PC-9 (cell line): ENCODE measurements at regions not wholly inside any gene's neighbourhood (a gene's known extent, or its start where the extent isn't known, plus 50 kb on each side); places are given as distances from the start of the nearest gene placed in this dataset.

ENCODE experiments used
- BruUV-seq: library from RNA; stranded (reverse); fragments of 400-500 nt; replicated peaks from 2 replicates; lab custom pipeline; 2021; lab: Mats Ljungman, UMichigan
- CTCF ChIA-PET: fragments of 300-600 bp; sonication (Branson Sonifier 250); formaldehyde crosslinking; loops from one replicate; lab custom pipeline; 2022; ENCODE audit warnings: antibody characterized with exemption; lab: Charles Lee
- POLR2A ChIA-PET: fragments of 300-600 bp; sonication (Branson Sonifier 250); formaldehyde crosslinking; loops from one replicate; lab custom pipeline; 2022; ENCODE audit warnings: antibody characterized with exemption; ENCODE audit not compliant: unreplicated experiment; lab: Charles Lee
- DNase-seq, 2 experiments: peaks; one replicate each; pipeline versions ENCODE4 v3.0.0 to v3.0.0-alpha.2; 2015 to 2022; ENCODE audit warnings: mixed read lengths in 1 of 2
- H2AFZ ChIP-seq: fragments of 200-600 bp; sonication (generic); 2 replicates; pipeline ENCODE4 v1.8.1; 2017; ENCODE audit warnings: antibody characterized with exemption
- H3F3A ChIP-seq: fragments of 200-600 bp; sonication (generic); 2 replicates; pipeline ENCODE4 v1.8.1; 2017; ENCODE audit warnings: antibody characterized with exemption, mild to moderate bottlenecking, low read depth; ENCODE audit not compliant: insufficient read depth
- H3K27ac ChIP-seq: fragments of 200-600 bp; sonication (generic); 2 replicates; pipeline ENCODE4 v1.6.1; 2016; ENCODE audit warnings: mixed run types
- H3K27me3 ChIP-seq: fragments of 200-600 bp; sonication (generic); 2 replicates; pipeline ENCODE4 v1.6.1; 2016; ENCODE audit warnings: low read depth, mixed run types; ENCODE audit not compliant: insufficient read depth
- H3K36me3 ChIP-seq: fragments of 200-600 bp; sonication (generic); 2 replicates; pipeline ENCODE4 v1.6.1; 2016; ENCODE audit warnings: low read depth, mixed run types
- H3K4me1 ChIP-seq: fragments of 200-600 bp; sonication (generic); replicated peaks from 2 replicates; pipeline ENCODE4 v1.6.1; 2016; ENCODE audit warnings: mixed run types; ENCODE audit not compliant: insufficient read depth
- H3K4me2 ChIP-seq: fragments of 200-600 bp; sonication (generic); 2 replicates; pipeline ENCODE4 v1.6.1; 2017; ENCODE audit warnings: mixed run types
- H3K4me3 ChIP-seq: fragments of 200-600 bp; sonication (generic); 2 replicates; pipeline ENCODE4 v1.6.1; 2016; ENCODE audit warnings: mixed run types
- H3K79me2 ChIP-seq: fragments of 200-600 bp; sonication (generic); 2 replicates; pipeline ENCODE4 v1.6.1; 2017; ENCODE audit warnings: low read depth, mixed run types
- H3K9me2 ChIP-seq: fragments of 200-600 bp; sonication (generic); 2 replicates; pipeline ENCODE4 v1.8.1; 2017; ENCODE audit warnings: mild to moderate bottlenecking; ENCODE audit not compliant: insufficient read depth
- H3K9me3 ChIP-seq: fragments of 200-600 bp; sonication (generic); 2 replicates; pipeline ENCODE4 v1.8.1; 2016; ENCODE audit warnings: low read depth; ENCODE audit not compliant: insufficient read depth
- H4K20me1 ChIP-seq: fragments of 200-600 bp; sonication (generic); 2 replicates; pipeline ENCODE4 v1.8.1; 2017; ENCODE audit not compliant: insufficient read depth
- CTCF ChIP-seq: fragments of 200-600 bp; sonication (generic); conservative IDR thresholded peaks from 2 replicates; pipeline ENCODE4 v1.6.1; 2017; ENCODE audit warnings: mixed run types, antibody characterized with exemption, mild to moderate bottlenecking, moderate library complexity
- EZH2 ChIP-seq: fragments of 200-600 bp; sonication (generic); IDR thresholded peaks from 2 replicates; pipeline ENCODE4 v1.8.0; 2017; ENCODE audit warnings: antibody characterized with exemption, low read depth
- intact Hi-C: fragments of 100-400 bp; cut with micrococcal nuclease; formaldehyde crosslinking; loops from one replicate; pipeline ENCODE4 v1.10.0; 2022; ENCODE audit not compliant: unreplicated experiment

DNA sequence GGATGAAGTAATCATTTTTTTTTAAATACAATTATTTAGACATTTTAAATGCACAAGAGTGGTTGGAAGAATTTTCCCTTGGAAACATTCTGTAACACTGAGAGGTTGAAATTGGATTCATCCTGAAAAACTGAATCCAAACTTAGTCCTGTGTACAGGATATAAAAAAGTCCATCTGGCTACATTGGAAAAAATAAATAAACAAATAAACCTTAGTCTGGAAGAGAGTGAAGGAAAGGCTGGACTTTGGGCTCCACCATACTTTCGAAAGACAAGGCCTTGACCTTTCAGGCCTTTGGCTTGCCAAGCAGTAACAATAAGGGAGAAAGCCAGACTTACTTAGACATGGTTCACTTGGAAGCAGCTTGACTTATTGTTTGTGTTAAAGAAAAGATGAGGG, 664.3 kb downstream of the TENT5A start:
- no peaks in the 10 kb centered on the region for H3K9me2 ChIP-seq
- no peaks in the 10 kb centered on the region for H3K9me3 ChIP-seq
- H3F3A ChIP-seq: no peaks in the 10 kb centered on the region
- no peaks in the 10 kb centered on the region for H4K20me1 ChIP-seq
- H3K36me3 ChIP-seq: no peaks in the 10 kb centered on the region
- no peaks in the 10 kb centered on the region for H3K79me2 ChIP-seq
- H3K27me3 ChIP-seq: no peaks in the 10 kb centered on the region
- no peak for DNase-seq
- no peak overlapping the region for H3K4me3 ChIP-seq
- POLR2A ChIA-PET: no interaction called here
- CTCF ChIA-PET: no interaction called here
- H2AFZ ChIP-seq: no peak overlapping the region
- intact Hi-C loops: no loop called here
- H3K27ac ChIP-seq: no peak overlapping the region
- no TSS peak for BruUV-seq
- no peak overlapping the region for H3K4me2 ChIP-seq
- H3K4me1 ChIP-seq: no peaks in the 10 kb centered on the region
- TF ChIP-seq CTCF: no peak
- no peak for TF ChIP-seq EZH2

- CTCF ChIA-PET: no interaction called here
- H3K9me3 ChIP-seq: no peaks in the 10 kb centered on the region
- no peaks in the 10 kb centered on the region for H4K20me1 ChIP-seq
- no peaks in the 10 kb centered on the region for H3K27me3 ChIP-seq
- no peak overlapping the region for H3K4me2 ChIP-seq
- POLR2A ChIA-PET: no interaction called here
- H3K27ac ChIP-seq: no peak overlapping the region
- H3F3A ChIP-seq: no peaks in the 10 kb centered on the region
- BruUV-seq: no TSS peak
- no peaks in the 10 kb centered on the region for H3K4me1 ChIP-seq
- no peaks in the 10 kb centered on the region for H3K79me2 ChIP-seq
- H3K9me2 ChIP-seq: no peaks in the 10 kb centered on the region
- no peak for TF ChIP-seq EZH2
- no peak for TF ChIP-seq CTCF
- no peak overlapping the region for H2AFZ ChIP-seq
- H3K4me3 ChIP-seq: no peak overlapping the region
- no peak for DNase-seq
- no peaks in the 10 kb centered on the region for H3K36me3 ChIP-seq
- intact Hi-C loops: no loop called here
Measured at GRCh38 chr6:81086991-81087390, 665.5 kb downstream of the TENT5A start.

- Histone ChIP-seq H3K27me3 (no peaks in the 10 kb centered on the region), H3K79me2 (no peaks in the 10 kb centered on the region), H3K9me3 (no peaks in the 10 kb centered on the region), H3F3A (no peaks in the 10 kb centered on the region), H3K36me3 (no peaks in the 10 kb centered on the region), H3K27ac (no peak overlapping the region), H3K4me3 (no peak overlapping the region), H2AFZ (no peak overlapping the region), H3K9me2 (no peaks in the 10 kb centered on the region), H3K4me2 (no peak overlapping the region), H4K20me1 (no peaks in the 10 kb centered on the region), H3K4me1 (no peaks in the 10 kb centered on the region)
- intact Hi-C loops: no loop called here
- TF ChIP-seq EZH2 (no peak), CTCF (no peak)
- no TSS peak for BruUV-seq
- ChIA-PET CTCF (no interaction called here), POLR2A (no interaction called here)
- DNase-seq: no peak
Measured at GRCh38 chr6:81085431-81085790, 667.1 kb downstream of the TENT5A start.
